ENCODE measurements at regions not wholly inside any gene's neighbourhood (a gene's known extent, or its start where the extent isn't known, plus 50 kb on each side); places are given as distances from the start of the nearest gene placed in this dataset.

DNA sequence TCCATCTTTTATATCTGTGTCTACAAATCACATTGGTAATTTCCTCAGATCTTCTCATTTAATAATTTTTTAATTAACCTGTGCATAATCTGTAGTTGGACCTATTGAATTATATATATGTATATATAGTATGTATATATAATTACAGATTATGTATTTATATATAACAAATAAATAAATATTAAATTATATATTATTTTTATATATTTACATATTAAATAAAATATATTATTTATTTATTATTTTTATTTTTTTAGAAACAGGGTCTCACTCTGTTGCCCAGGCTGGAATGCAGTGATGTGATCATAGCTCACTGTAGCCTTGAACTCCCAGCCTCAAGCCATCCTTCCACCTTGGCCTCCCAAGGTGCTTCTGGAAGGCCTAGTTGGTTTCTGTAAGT lies 197.9 kb downstream of the FGF9 start:
- no peak overlapping the region for H3K4me3 ChIP-seq (ENCODE audit: low read depth, low read length)
- TF ChIP-seq, protein P1, sequence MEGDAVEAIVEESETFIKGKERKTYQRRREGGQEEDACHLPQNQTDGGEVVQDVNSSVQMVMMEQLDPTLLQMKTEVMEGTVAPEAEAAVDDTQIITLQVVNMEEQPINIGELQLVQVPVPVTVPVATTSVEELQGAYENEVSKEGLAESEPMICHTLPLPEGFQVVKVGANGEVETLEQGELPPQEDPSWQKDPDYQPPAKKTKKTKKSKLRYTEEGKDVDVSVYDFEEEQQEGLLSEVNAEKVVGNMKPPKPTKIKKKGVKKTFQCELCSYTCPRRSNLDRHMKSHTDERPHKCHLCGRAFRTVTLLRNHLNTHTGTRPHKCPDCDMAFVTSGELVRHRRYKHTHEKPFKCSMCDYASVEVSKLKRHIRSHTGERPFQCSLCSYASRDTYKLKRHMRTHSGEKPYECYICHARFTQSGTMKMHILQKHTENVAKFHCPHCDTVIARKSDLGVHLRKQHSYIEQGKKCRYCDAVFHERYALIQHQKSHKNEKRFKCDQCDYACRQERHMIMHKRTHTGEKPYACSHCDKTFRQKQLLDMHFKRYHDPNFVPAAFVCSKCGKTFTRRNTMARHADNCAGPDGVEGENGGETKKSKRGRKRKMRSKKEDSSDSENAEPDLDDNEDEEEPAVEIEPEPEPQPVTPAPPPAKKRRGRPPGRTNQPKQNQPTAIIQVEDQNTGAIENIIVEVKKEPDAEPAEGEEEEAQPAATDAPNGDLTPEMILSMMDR (IDR thresholded peaks at IDR 0.05; ENCODE audit: borderline replicate concordance, insufficient read depth, low read depth, low read length) = no peak

DNA sequence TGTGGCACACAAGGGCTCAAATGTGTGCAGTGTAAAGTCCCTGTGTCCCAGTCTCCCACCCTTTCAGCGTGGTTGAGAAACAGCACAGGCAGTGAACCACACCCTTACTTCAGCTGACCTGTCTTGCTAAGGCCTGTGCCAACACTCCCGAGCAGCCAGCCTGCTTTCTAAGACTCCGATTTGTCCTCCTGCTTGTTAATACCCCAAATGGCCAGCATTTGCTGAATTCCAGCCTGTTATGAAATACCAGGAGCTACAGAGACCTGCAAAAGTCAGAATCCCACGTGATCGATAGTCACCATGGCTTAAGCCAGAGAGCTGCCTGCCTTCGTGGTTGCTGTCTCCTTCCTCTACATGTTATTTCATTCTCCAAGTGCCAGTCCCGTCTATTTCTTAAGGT lies 200.5 kb downstream of the FGF9 start:
- no peak overlapping the region for H3K4me3 ChIP-seq (ENCODE audit: low read depth, low read length)
- TF ChIP-seq, protein P1 (IDR thresholded peaks at IDR 0.05; ENCODE audit: borderline replicate concordance, insufficient read depth, low read depth, low read length) = no peak

DNA sequence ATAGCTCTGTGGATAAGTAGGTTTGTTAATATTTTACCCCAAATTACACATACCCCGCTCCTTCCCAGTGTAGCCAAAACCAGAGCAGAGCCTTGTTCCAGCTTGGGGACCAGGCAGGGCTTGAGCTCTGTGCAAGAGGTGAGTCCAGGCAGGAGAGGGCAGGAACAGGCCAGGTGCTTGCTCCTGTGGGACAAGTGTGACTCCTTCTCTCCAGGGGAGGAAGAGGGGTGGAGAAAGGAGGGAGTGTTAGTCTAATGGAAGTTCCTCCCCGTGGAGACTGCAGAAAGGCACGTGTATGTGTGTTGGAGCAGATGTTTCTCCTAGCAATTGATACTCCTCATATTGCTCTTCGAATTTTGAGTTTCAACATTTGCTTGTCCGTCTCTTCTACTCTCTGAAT lies 201.0 kb downstream of the FGF9 start:
- H3K4me3 ChIP-seq (ENCODE audit: low read depth, low read length) = no peak overlapping the region
- TF ChIP-seq, protein P1 (IDR thresholded peaks at IDR 0.05; ENCODE audit: borderline replicate concordance, insufficient read depth, low read depth, low read length) = no peak

DNA sequence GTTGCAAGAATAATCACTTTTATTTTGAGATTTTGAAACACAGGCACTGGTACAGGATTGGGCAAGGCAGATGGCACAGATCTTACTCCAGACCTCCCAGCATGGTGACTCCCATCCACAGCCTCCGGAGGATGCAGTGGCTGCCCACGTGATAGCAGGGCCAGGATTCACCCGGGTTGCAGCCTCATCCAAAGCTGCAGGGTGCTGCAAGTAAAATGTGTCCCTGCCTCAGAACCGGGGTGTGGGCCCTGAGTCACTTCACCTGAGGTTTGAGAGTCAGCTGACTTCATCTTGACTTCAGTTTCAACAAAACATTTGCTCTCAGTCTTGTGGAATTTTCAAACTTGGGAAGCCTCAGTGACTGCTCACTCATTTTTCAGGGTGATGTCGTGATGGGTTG lies 201.9 kb downstream of the FGF9 start:
- TF ChIP-seq, protein P1 (IDR thresholded peaks at IDR 0.05; ENCODE audit: borderline replicate concordance, insufficient read depth, low read depth, low read length) = no peak
- no peak overlapping the region for H3K4me3 ChIP-seq (ENCODE audit: low read depth, low read length)

DNA sequence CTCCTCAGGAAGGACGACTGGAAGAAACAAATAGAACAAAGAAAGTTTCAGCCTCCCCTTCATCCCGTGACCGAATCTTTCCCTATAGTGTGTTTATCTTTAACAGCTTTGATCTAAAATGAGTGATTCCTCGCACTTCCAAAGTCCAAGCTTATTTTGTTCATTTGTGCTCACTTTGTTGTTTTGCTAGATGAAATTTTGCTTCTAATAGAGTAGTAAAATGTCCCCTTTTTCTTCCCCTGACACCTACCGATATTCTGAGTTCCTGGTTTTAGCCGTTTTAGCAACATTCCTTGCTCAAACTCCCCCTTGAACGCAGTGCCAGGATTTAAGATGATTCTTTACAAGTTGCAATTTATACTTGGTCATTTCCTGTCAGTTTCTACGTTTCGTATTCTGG lies 204.2 kb downstream of the FGF9 start:
- H3K4me3 ChIP-seq (ENCODE audit: low read depth, low read length) = no peak overlapping the region
- TF ChIP-seq, protein P1 (IDR thresholded peaks at IDR 0.05; ENCODE audit: borderline replicate concordance, insufficient read depth, low read depth, low read length) = no peak

DNA sequence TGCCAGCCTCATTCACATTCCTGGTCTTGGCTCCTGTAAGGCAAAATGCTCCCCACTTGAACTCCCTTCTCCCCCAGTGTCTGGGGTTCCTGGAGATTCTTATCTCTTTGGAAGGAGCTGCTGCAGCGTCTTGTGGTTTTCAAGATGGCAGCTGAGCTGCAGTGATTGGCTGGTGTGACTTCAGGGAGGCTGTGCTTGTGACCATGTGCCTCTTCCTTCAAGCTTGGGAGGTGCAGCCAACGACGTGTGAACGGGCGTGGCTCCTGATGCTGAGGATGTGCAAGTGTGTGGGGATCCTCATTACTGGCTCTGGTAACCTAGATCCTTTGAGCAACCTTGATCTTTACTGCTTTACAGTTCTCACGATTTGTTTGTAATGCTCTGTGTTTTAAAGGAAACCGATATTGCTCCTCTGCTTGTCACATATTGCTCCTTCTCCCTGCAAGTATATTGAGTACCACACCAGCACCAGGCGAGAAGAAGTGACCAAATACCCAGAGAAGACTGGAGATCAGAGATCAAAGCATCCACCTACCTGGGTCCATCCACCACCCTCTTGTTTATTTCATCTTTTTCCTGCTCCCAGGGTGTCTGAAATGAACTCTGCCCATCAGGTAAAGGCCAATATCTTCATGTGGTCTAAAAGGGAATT lies 208.5 kb downstream of the FGF9 start:
- TF ChIP-seq, protein P1 (IDR thresholded peaks at IDR 0.05; ENCODE audit: borderline replicate concordance, insufficient read depth, low read depth, low read length) = no peak
- no peak overlapping the region for H3K4me3 ChIP-seq (ENCODE audit: low read depth, low read length)

DNA sequence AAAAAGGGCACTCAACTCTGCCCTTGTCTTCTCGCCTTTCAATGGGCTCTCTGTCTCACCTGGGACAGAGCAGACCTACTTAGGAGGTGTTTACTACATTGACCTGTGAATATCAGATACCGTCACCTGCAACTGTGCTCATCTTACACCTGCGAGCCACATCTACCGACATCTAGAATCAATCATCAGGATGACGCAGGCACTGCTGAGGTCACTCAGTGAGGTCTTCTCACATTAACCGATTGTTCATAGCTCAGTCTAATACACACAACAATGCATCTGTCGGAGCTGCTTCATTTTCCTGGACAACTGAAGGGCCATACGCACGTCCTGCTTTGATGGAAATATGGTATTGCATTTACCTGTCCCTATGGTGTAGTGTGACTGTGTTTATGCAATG lies 211.9 kb downstream of the FGF9 start:
- H3K4me3 ChIP-seq (ENCODE audit: low read depth, low read length) = no peak overlapping the region
- TF ChIP-seq, protein P1 (IDR thresholded peaks at IDR 0.05; ENCODE audit: borderline replicate concordance, insufficient read depth, low read depth, low read length) = no peak

All from GM12875 (cell line).